ENCODE measurements at regions not wholly inside any gene's neighbourhood (a gene's known extent, or its start where the extent isn't known, plus 50 kb on each side); places are given as distances from the start of the nearest gene placed in this dataset.

- no peak overlapping the region for H2AFZ ChIP-seq (ENCODE audit: low read length)
- no peak overlapping the region for H3K27ac ChIP-seq (ENCODE audit: low read depth, low read length)
- H3K4me2 ChIP-seq (ENCODE audit: insufficient read depth, low read length) = no peak overlapping the region
- TF ChIP-seq CTCF (IDR thresholded peaks at IDR 0.05; ENCODE audit: extremely low read depth, low read depth, low read length) = no peak
- H3K4me3 ChIP-seq (ENCODE audit: insufficient read depth, low read length) = no peak overlapping the region
- H4K20me1 ChIP-seq (ENCODE audit: insufficient read depth, low read length) = no peaks in the 10 kb centered on the region
- H3K36me3 ChIP-seq (ENCODE audit: insufficient read depth, low read length) = no peaks in the 10 kb centered on the region
- no peaks in the 10 kb centered on the region for H3K4me1 ChIP-seq (ENCODE audit: insufficient read depth, low read length)
- H3K79me2 ChIP-seq (ENCODE audit: insufficient read depth, low read length) = no peaks in the 10 kb centered on the region
- H3K27me3 ChIP-seq (ENCODE audit: insufficient read depth, low read length) = no peaks in the 10 kb centered on the region
- no peak for DNase-seq (ENCODE audit: insufficient read length, low spot score, missing footprints)
- no peaks in the 10 kb centered on the region for H3K9me3 ChIP-seq (ENCODE audit: low read depth, low read length)
Measured at GRCh38 chr13:88345171-88345847, 674.1 kb downstream of the SLITRK5 start.

- Histone ChIP-seq H3K4me1 (ENCODE audit: insufficient read depth, low read length) (no peaks in the 10 kb centered on the region), H3K27ac (ENCODE audit: low read depth, low read length) (no peak overlapping the region)
Measured at GRCh38 chr13:88360761-88361160, 689.6 kb downstream of the SLITRK5 start.

GRCh38 chr13:88369866-88370265 lies 698.7 kb downstream of the SLITRK5 start:
- peaks cover 2% of the 10 kb centered on the region for H3K9me3 ChIP-seq (ENCODE audit: low read depth, low read length)
- H3K4me2 ChIP-seq (ENCODE audit: insufficient read depth, low read length) = no peak overlapping the region
- no peak overlapping the region for H3K27ac ChIP-seq (ENCODE audit: low read depth, low read length)
- no peaks in the 10 kb centered on the region for H3K79me2 ChIP-seq (ENCODE audit: insufficient read depth, low read length)
- no peak overlapping the region for H3K4me3 ChIP-seq (ENCODE audit: insufficient read depth, low read length)
- H3K4me1 ChIP-seq (ENCODE audit: insufficient read depth, low read length) = no peaks in the 10 kb centered on the region
- H3K27me3 ChIP-seq (ENCODE audit: insufficient read depth, low read length) = no peaks in the 10 kb centered on the region
- TF ChIP-seq CTCF (IDR thresholded peaks at IDR 0.05; ENCODE audit: extremely low read depth, low read depth, low read length) = no peak
- no peak overlapping the region for H2AFZ ChIP-seq (ENCODE audit: low read length)
- H4K20me1 ChIP-seq (ENCODE audit: insufficient read depth, low read length) = no peaks in the 10 kb centered on the region
- no peaks in the 10 kb centered on the region for H3K36me3 ChIP-seq (ENCODE audit: insufficient read depth, low read length)
- no peak for DNase-seq (ENCODE audit: insufficient read length, low spot score, missing footprints)

More at GRCh38 chr13:88360761-88361160, 689.6 kb downstream of the SLITRK5 start:
- no peaks in the 10 kb centered on the region for H3K27me3 ChIP-seq (ENCODE audit: insufficient read depth, low read length)
- H4K20me1 ChIP-seq (ENCODE audit: insufficient read depth, low read length) = no peaks in the 10 kb centered on the region
- H3K4me3 ChIP-seq (ENCODE audit: insufficient read depth, low read length) = no peak overlapping the region
- TF ChIP-seq CTCF (IDR thresholded peaks at IDR 0.05; ENCODE audit: extremely low read depth, low read depth, low read length) = no peak
- no peaks in the 10 kb centered on the region for H3K9me3 ChIP-seq (ENCODE audit: low read depth, low read length)
- H3K79me2 ChIP-seq (ENCODE audit: insufficient read depth, low read length) = no peaks in the 10 kb centered on the region
- no peak overlapping the region for H2AFZ ChIP-seq (ENCODE audit: low read length)
- DNase-seq (ENCODE audit: insufficient read length, low spot score, missing footprints) = no peak
- no peaks in the 10 kb centered on the region for H3K36me3 ChIP-seq (ENCODE audit: insufficient read depth, low read length)
- no peak overlapping the region for H3K4me2 ChIP-seq (ENCODE audit: insufficient read depth, low read length)

GRCh38 chr13:88376760-88377388 lies 705.7 kb downstream of the SLITRK5 start:
- H3K4me1 ChIP-seq (ENCODE audit: insufficient read depth, low read length) = no peaks in the 10 kb centered on the region
- H3K4me3 ChIP-seq (ENCODE audit: insufficient read depth, low read length) = no peak overlapping the region
- H4K20me1 ChIP-seq (ENCODE audit: insufficient read depth, low read length) = no peaks in the 10 kb centered on the region
- no peaks in the 10 kb centered on the region for H3K36me3 ChIP-seq (ENCODE audit: insufficient read depth, low read length)
- no peak overlapping the region for H3K27ac ChIP-seq (ENCODE audit: low read depth, low read length)
- H3K4me2 ChIP-seq (ENCODE audit: insufficient read depth, low read length) = no peak overlapping the region
- H3K79me2 ChIP-seq (ENCODE audit: insufficient read depth, low read length) = no peaks in the 10 kb centered on the region
- no peaks in the 10 kb centered on the region for H3K27me3 ChIP-seq (ENCODE audit: insufficient read depth, low read length)
- no peak for DNase-seq (ENCODE audit: insufficient read length, low spot score, missing footprints)
- no peak for TF ChIP-seq CTCF (IDR thresholded peaks at IDR 0.05; ENCODE audit: extremely low read depth, low read depth, low read length)
- H3K9me3 ChIP-seq (ENCODE audit: low read depth, low read length) = peaks cover 2% of the 10 kb centered on the region
- H2AFZ ChIP-seq (ENCODE audit: low read length) = no peak overlapping the region

All from osteoblast (primary cell).